ENCODE measurements at regions not wholly inside any gene's neighbourhood (a gene's known extent, or its start where the extent isn't known, plus 50 kb on each side); places are given as distances from the start of the nearest gene placed in this dataset.

- TF ChIP-seq TAF1 (IDR thresholded peaks at IDR 0.05; ENCODE audit: borderline replicate concordance, low read depth, low read length) (no peak), POLR2A (IDR thresholded peaks at IDR 0.05; ENCODE audit: low read depth, low read length) (no peak)
Measured at GRCh38 chrX:78839711-78840110, 92.2 kb downstream of the LPAR4 start.
